ENCODE measurements at regions not wholly inside any gene's neighbourhood (a gene's known extent, or its start where the extent isn't known, plus 50 kb on each side); places are given as distances from the start of the nearest gene placed in this dataset.

DNA sequence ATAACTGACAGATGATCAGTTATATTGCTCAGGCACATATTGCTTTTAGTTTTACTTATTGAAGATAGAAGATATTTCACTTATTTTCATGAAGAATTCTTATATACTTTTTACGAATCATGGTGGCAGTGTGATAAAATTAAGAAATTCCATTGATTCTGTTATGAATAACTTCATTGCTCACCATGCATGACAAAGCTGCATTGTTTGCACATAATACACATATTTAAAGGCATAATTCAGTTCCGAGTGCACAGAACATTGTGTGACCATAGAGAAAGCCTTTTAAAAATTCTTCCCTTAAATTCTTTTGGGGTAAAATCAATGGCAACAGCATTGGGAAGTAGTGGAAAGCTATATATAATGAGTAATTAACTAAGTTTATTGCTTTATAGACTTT is 82.5 kb upstream of the NAALADL2 start:
- TF ChIP-seq CTCF (conservative IDR thresholded peaks at IDR 0.05) (no peak), ZFX (IDR thresholded peaks at IDR 0.05) (no peak)
